Keratinocyte (primary cell): ENCODE measurements at regions not wholly inside any gene's neighbourhood (a gene's known extent, or its start where the extent isn't known, plus 50 kb on each side); places are given as distances from the start of the nearest gene placed in this dataset.

Source experiments
- DNase-seq: peaks from one replicate; pipeline ENCODE4 v3.0.0-alpha.2; 2011; ENCODE audit warnings: low read depth, missing footprints, low spot score
- FAIRE-seq: peaks from 2 replicates; lab custom pipeline; 2011; peaks lifted over from hg19 to GRCh38; lab: Jason Lieb, UNC
- H2AFZ ChIP-seq: 2 replicates; pipeline ENCODE4 v1.6.0; 2012; ENCODE audit warnings: low read length, control low read depth, inconsistent platforms; ENCODE audit not compliant: control insufficient read depth
- H3K27ac ChIP-seq: 2 replicates; pipeline ENCODE4 v1.5.1; 2011; ENCODE audit warnings: low read length; ENCODE audit not compliant: control insufficient read depth, insufficient read depth
- H3K27me3 ChIP-seq: 3 replicates; pipeline ENCODE4 v1.6.0; 2011; ENCODE audit warnings: low read length; ENCODE audit not compliant: control insufficient read depth, insufficient read depth; ENCODE audit errors: extremely low read depth
- H3K36me3 ChIP-seq, 2 experiments: 2 replicates in 1 of 2; 3 replicates in 1 of 2; pipeline ENCODE4 v1.5.1; 2011; ENCODE audit warnings: low read length in 2 of 2, mild to moderate bottlenecking in 1 of 2; ENCODE audit not compliant: control insufficient read depth in 2 of 2, insufficient read depth in 2 of 2; ENCODE audit errors: extremely low read depth in 1 of 2
- H3K4me1 ChIP-seq: 3 replicates; pipeline ENCODE4 v1.5.1; 2011; ENCODE audit warnings: low read length; ENCODE audit not compliant: control insufficient read depth, insufficient read depth; ENCODE audit errors: extremely low read depth
- H3K4me2 ChIP-seq: 3 replicates; pipeline ENCODE4 v1.6.0; 2011; ENCODE audit warnings: low read depth, low read length; ENCODE audit not compliant: control insufficient read depth, insufficient read depth; ENCODE audit errors: extremely low read depth
- H3K4me3 ChIP-seq, 3 experiments: fragments of 200-600 bp in 1 of 3; sonication (generic) in 1 of 3; 2 replicates in 2 of 3; 3 replicates in 1 of 3; pipeline ENCODE4 v1.5.1; 2011 to 2016; ENCODE audit warnings: low read length in 3 of 3, mild to moderate bottlenecking in 3 of 3, control low read depth in 2 of 3, inconsistent platforms in 1 of 3, low read depth in 1 of 3, mixed read lengths in 1 of 3, mixed run types in 1 of 3, moderate library complexity in 1 of 3; ENCODE audit not compliant: control insufficient read depth in 2 of 3, insufficient read depth in 2 of 3; ENCODE audit errors: extremely low read depth in 1 of 3
- H3K79me2 ChIP-seq: 2 replicates; pipeline ENCODE4 v1.6.0; 2012; ENCODE audit warnings: low read length; ENCODE audit not compliant: control insufficient read depth, insufficient read depth
- H3K9ac ChIP-seq: 3 replicates; pipeline ENCODE4 v1.6.0; 2011; ENCODE audit warnings: low read length; ENCODE audit not compliant: control insufficient read depth, insufficient read depth; ENCODE audit errors: extremely low read depth
- H3K9me1 ChIP-seq: 3 replicates; pipeline ENCODE4 v1.6.0; 2011; ENCODE audit warnings: low read length; ENCODE audit not compliant: control insufficient read depth, insufficient read depth; ENCODE audit errors: extremely low read depth
- H3K9me3 ChIP-seq: 2 replicates; pipeline ENCODE4 v1.5.1; 2012; ENCODE audit warnings: low read depth, low read length; ENCODE audit not compliant: control insufficient read depth
- H4K20me1 ChIP-seq: 3 replicates; pipeline ENCODE4 v1.6.0; 2011; ENCODE audit warnings: low read length; ENCODE audit not compliant: control insufficient read depth, insufficient read depth; ENCODE audit errors: extremely low read depth
- EZH2 ChIP-seq: IDR thresholded peaks from one replicate; pipeline ENCODE4 v1.6.1; 2012; ENCODE audit warnings: inconsistent platforms, mild to moderate bottlenecking, low read length, moderate library complexity
- dilution Hi-C: fragments of 300-500 bp; cut with MboI; formaldehyde crosslinking; loops from one replicate; pipeline ENCODE4 v1.7.0; 2020; ENCODE audit warnings: low sequenced_read_pairs; ENCODE audit not compliant: extremely low pct_ligation_motif_present
- TF ChIP-seq, protein P1 (sequence below), 3 experiments: IDR thresholded peaks in 1 of 3; conservative IDR thresholded peaks in 1 of 3; optimal IDR thresholded peaks in 1 of 3; 2 replicates in 2 of 3; 3 replicates in 1 of 3; pipeline versions ENCODE3 to v1.5.1; 2011; ENCODE audit warnings: low read length in 3 of 3, mild to moderate bottlenecking in 3 of 3, moderate library complexity in 2 of 3, control low read depth in 1 of 3, inconsistent platforms in 1 of 3; ENCODE audit not compliant: insufficient read depth in 2 of 3; ENCODE audit errors: extremely low read depth in 1 of 3

DNA sequence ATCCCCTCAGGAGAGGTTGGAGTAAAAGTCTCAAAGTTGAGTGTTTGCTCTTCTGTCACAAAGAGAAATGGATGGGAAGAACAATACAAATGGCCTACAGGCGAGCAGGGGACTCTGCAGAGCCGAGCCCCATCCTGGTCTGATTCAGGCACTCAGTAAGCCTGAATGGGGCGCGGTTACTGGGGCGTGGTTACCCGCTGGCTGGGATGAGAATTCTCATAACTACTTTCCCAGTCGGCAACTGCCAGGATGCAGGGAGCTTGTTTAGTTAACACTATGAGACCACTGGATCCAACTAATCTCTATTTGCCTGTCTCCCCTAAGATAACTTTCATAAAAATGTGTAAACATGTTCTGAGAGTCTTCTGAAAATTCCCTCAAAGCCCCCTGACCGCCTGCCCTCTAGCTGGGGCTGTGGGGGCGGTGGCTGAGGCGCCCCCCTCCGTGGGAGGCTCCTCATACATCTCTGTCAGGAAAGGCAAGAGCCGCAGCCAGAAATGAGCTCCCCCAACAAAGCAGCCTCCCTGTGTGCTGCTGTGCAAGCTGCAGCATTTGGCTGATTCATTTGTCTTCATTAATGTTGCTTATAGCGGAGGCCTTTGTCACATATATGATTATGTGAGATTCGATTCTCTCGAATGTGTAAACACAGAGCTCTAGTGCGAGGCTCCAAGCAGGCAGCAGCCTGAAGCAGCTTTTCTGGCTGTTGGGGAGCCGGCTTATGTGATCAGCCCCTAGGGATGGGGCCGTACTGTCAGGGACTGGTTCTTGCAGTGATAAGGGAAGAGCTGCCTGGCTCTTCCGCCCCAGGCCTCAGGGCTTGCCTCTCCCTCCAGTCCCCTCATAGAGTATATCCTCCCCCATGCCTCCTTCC lies 126.1 kb upstream of the ARHGAP5 start:
- FAIRE-seq = no peak
- Histone ChIP-seq H2AFZ (no peak overlapping the region), H3K36me3 (no peaks in the 10 kb centered on the region), H3K4me1 (peaks cover 47% of the 10 kb centered on the region), H4K20me1 (no peaks in the 10 kb centered on the region), H3K79me2 (no peaks in the 10 kb centered on the region), H3K4me2 (peak overlapping the region; percentile 9), H3K9me3 (no peaks in the 10 kb centered on the region), H3K27ac (peak overlapping the region; percentile 76), H3K4me3 (no peak overlapping the region), H3K9me1 (peaks cover 3% of the 10 kb centered on the region), H3K27me3 (no peaks in the 10 kb centered on the region), H3K9ac (peak overlapping the region; percentile 14)
- DNase-seq = no peak
- TF ChIP-seq EZH2 = no peak
- TF ChIP-seq, protein P1, sequence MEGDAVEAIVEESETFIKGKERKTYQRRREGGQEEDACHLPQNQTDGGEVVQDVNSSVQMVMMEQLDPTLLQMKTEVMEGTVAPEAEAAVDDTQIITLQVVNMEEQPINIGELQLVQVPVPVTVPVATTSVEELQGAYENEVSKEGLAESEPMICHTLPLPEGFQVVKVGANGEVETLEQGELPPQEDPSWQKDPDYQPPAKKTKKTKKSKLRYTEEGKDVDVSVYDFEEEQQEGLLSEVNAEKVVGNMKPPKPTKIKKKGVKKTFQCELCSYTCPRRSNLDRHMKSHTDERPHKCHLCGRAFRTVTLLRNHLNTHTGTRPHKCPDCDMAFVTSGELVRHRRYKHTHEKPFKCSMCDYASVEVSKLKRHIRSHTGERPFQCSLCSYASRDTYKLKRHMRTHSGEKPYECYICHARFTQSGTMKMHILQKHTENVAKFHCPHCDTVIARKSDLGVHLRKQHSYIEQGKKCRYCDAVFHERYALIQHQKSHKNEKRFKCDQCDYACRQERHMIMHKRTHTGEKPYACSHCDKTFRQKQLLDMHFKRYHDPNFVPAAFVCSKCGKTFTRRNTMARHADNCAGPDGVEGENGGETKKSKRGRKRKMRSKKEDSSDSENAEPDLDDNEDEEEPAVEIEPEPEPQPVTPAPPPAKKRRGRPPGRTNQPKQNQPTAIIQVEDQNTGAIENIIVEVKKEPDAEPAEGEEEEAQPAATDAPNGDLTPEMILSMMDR (optimal IDR thresholded peaks at IDR 0.05 in 1 of 3, IDR thresholded peaks at IDR 0.05 in 1 of 3, conservative IDR thresholded peaks at IDR 0.05 in 1 of 3; ENCODE audit: extremely low read depth in 1 of 3, insufficient read depth in 2 of 3, low read length in 3 of 3) = no peak
- dilution Hi-C loops = no loop called here

DNA sequence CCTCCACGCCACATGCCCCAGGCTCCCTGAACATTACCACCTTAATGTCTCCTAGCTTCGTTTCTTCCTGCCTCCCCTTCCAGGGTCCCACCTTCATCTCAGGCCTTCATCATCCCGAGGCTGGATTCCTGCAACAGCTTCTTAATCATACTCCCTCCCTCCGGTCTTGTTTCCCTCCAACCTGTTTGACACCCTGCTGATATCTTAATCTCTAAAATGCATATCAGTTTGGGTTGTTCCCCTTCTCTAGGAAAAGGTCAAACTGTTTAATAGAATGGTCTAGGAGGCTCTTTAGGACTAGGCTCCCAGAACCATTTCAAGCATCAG lies 125.5 kb upstream of the ARHGAP5 start:
- no peaks in the 10 kb centered on the region for H3K9me3 ChIP-seq
- no peaks in the 10 kb centered on the region for H3K36me3 ChIP-seq
- no peak overlapping the region for H3K4me2 ChIP-seq
- peaks cover 42% of the 10 kb centered on the region for H3K4me1 ChIP-seq
- H3K9ac ChIP-seq = no peak overlapping the region
- no peak overlapping the region for H3K27ac ChIP-seq
- no peak for DNase-seq
- dilution Hi-C loops = no loop called here
- no peaks in the 10 kb centered on the region for H3K79me2 ChIP-seq
- no peak overlapping the region for H2AFZ ChIP-seq
- H3K4me3 ChIP-seq = no peak overlapping the region
- peaks cover 3% of the 10 kb centered on the region for H3K9me1 ChIP-seq
- H4K20me1 ChIP-seq = no peaks in the 10 kb centered on the region
- no peaks in the 10 kb centered on the region for H3K27me3 ChIP-seq
- TF ChIP-seq, protein P1 (optimal IDR thresholded peaks at IDR 0.05 in 1 of 3, IDR thresholded peaks at IDR 0.05 in 1 of 3, conservative IDR thresholded peaks at IDR 0.05 in 1 of 3; ENCODE audit: extremely low read depth in 1 of 3, insufficient read depth in 2 of 3, low read length in 3 of 3) = no peak
- TF ChIP-seq EZH2 = no peak
- no peak for FAIRE-seq
